CD14-positive monocyte (primary cell): ENCODE measurements at regions not wholly inside any gene's neighbourhood (a gene's known extent, or its start where the extent isn't known, plus 50 kb on each side); places are given as distances from the start of the nearest gene placed in this dataset.
"Not testable (repeated sequence)": the region's sequence is repeated elsewhere in the genome, so short reads cannot be mapped to it uniquely, and the experiment has no call there.

Experiments used
- DNase-seq, 3 donors: peaks; one replicate each; pipeline ENCODE4 v3.0.0-alpha.2; 2011 to 2022
- H2AFZ ChIP-seq: 2 replicates; pipeline ENCODE4 v1.6.0; 2012; ENCODE audit warnings: mild to moderate bottlenecking, low read depth, low read length, inconsistent platforms; ENCODE audit not compliant: insufficient read depth, poor library complexity, severe bottlenecking
- H3K27ac ChIP-seq, 2 donors: 1 replicate in 1 of 2; 2 replicates in 1 of 2; pipeline ENCODE4 v1.5.1; 2012 to 2013; ENCODE audit warnings: low read length in 2 of 2, control low read depth in 1 of 2, inconsistent platforms in 1 of 2, low read depth in 1 of 2, mild to moderate bottlenecking in 1 of 2
- H3K27me3 ChIP-seq, 2 donors: one replicate each; pipeline versions ENCODE4 v1.6.0 to v1.6.1; 2011 to 2013; ENCODE audit warnings: low read length in 2 of 2; ENCODE audit not compliant: control insufficient read depth in 2 of 2, insufficient read depth in 2 of 2
- H3K36me3 ChIP-seq, 2 donors: replicated peaks in 1 of 2; 1 replicate in 1 of 2; 2 replicates in 1 of 2; pipeline versions ENCODE4 v1.5.1 to v1.6.1; 2012 to 2013; ENCODE audit warnings: low read length in 2 of 2, control low read depth in 1 of 2, inconsistent platforms in 1 of 2, mild to moderate bottlenecking in 1 of 2; ENCODE audit not compliant: insufficient read depth in 2 of 2, control insufficient read depth in 1 of 2
- H3K4me1 ChIP-seq, 2 donors: 1 replicate in 1 of 2; 2 replicates in 1 of 2; pipeline versions ENCODE4 v1.5.1 to v1.6.1; 2012 to 2013; ENCODE audit warnings: low read length in 2 of 2, control low read depth in 1 of 2, inconsistent platforms in 1 of 2, mild to moderate bottlenecking in 1 of 2, moderate library complexity in 1 of 2; ENCODE audit not compliant: insufficient read depth in 2 of 2, control insufficient read depth in 1 of 2
- H3K4me2 ChIP-seq: replicated peaks from 2 replicates; pipeline ENCODE3; 2012; ENCODE audit warnings: low read length, moderate library complexity, mild to moderate bottlenecking; ENCODE audit not compliant: poor library complexity, severe bottlenecking; ENCODE audit errors: extremely low read depth
- H3K4me3 ChIP-seq, 3 experiments: fragments of 200-600 bp in 1 of 3; sonication (generic) in 1 of 3; replicated peaks in 1 of 3; 1 replicate in 2 of 3; 2 replicates in 1 of 3; pipeline ENCODE4 v1.5.1; 2011 to 2013; ENCODE audit warnings: low read length in 3 of 3, mild to moderate bottlenecking in 3 of 3, control low read depth in 2 of 3, low read depth in 2 of 3, inconsistent platforms in 1 of 3, moderate library complexity in 1 of 3
- H3K79me2 ChIP-seq: 2 replicates; pipeline ENCODE4 v1.6.0; 2012; ENCODE audit warnings: mild to moderate bottlenecking, control low read depth, inconsistent platforms, low read length, moderate library complexity; ENCODE audit not compliant: insufficient read depth
- H3K9ac ChIP-seq: 2 replicates; pipeline ENCODE4 v1.6.0; 2017; ENCODE audit warnings: low read length, mild to moderate bottlenecking; ENCODE audit not compliant: insufficient read depth, poor library complexity, severe bottlenecking
- H3K9me3 ChIP-seq, 2 donors: replicated peaks in 1 of 2; 1 replicate in 1 of 2; 2 replicates in 1 of 2; pipeline versions ENCODE4 v1.5.1 to v1.6.1; 2012 to 2013; ENCODE audit warnings: low read length in 2 of 2, control low read depth in 1 of 2; ENCODE audit not compliant: control insufficient read depth in 1 of 2, insufficient read depth in 1 of 2
- H4K20me1 ChIP-seq: 2 replicates; pipeline ENCODE4 v1.6.0; 2012; ENCODE audit warnings: mild to moderate bottlenecking, low read length, control low read depth, moderate library complexity; ENCODE audit not compliant: insufficient read depth
- H3K27ac Mint-ChIP-seq, 7 donors: one replicate each; pipeline ENCODE4 v1.8.0; 2020; ENCODE audit warnings: mild to moderate bottlenecking in 7 of 7, mixed read lengths in 7 of 7, moderate library complexity in 6 of 7, inconsistent platforms in 2 of 7
- H3K27me3 Mint-ChIP-seq, 3 donors: one replicate each; pipeline ENCODE4 v1.8.0; 2021 to 2022; ENCODE audit warnings: low read depth in 3 of 3, mild to moderate bottlenecking in 3 of 3, mixed read lengths in 3 of 3, moderate library complexity in 3 of 3, inconsistent platforms in 1 of 3
- H3K36me3 Mint-ChIP-seq, 2 donors: one replicate each; pipeline ENCODE4 v1.8.0; 2020; ENCODE audit warnings: mixed read lengths in 2 of 2, inconsistent platforms in 1 of 2, mild to moderate bottlenecking in 1 of 2
- H3K4me1 Mint-ChIP-seq: one replicate; pipeline ENCODE4 v1.8.0; 2020; ENCODE audit warnings: mild to moderate bottlenecking, mixed read lengths
- H3K4me3 Mint-ChIP-seq, 2 donors: one replicate each; pipeline ENCODE4 v1.8.0; 2020; ENCODE audit warnings: mild to moderate bottlenecking in 2 of 2, mixed read lengths in 2 of 2, moderate library complexity in 1 of 2
- H3K9me3 Mint-ChIP-seq, 7 donors: one replicate each; pipeline ENCODE4 v1.8.0; 2020 to 2022; ENCODE audit warnings: mixed read lengths in 7 of 7, mild to moderate bottlenecking in 6 of 7, moderate library complexity in 6 of 7, inconsistent platforms in 2 of 7
- WGBS: methylation state at CpG from one replicate; pipeline ENCODE4 v1.1.5; 2013; ENCODE audit warnings: missing lambda C conversion rate; ENCODE audit not compliant: insufficient coverage; 5-methylcytosine and 5-hydroxymethylcytosine counted together
- intact Hi-C, 2 donors: fragments of 100-400 bp; cut with micrococcal nuclease; formaldehyde crosslinking; loops; one replicate each; pipeline versions ENCODE4 v1.15.0 to v1.15.1; 2023
- TF ChIP-seq, protein P1 (sequence below): fragments of 200-600 bp; IDR thresholded peaks from one replicate; pipeline ENCODE4 v1.8.0; 2022; ENCODE audit warnings: antibody characterized with exemption, mild to moderate bottlenecking

DNA sequence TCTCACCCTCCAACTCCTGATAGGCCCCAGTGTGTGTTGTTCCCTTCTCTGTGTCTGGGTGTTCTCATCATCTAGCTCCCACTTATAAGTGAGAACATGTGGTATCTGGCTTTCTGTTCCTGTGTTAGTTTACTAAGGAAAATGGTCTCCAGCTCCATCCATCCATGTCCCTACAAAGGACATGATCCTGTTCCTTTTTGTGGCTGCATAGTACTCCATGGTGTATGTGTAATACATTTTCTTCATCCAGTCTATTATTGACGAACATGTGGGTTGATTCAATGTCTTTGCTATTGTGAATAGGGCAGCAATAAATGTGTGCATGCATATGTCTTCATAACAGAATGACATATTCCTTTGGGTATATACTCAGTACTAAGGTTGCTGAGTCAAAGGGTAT is 1397.0 kb downstream of the UQCRFS1 start:
- no peak overlapping the region for H3K27ac ChIP-seq
- Mint-ChIP-seq H3K27me3 (no peaks in the 10 kb centered on the region), H3K36me3 (no peaks in the 10 kb centered on the region), H3K9me3 (peaks cover 8 to 41% (median 30%) of the 10 kb centered on the region in 7 donors), H3K4me3 (no peak overlapping the region), H3K27ac (no peak overlapping the region), H3K4me1 (no peaks in the 10 kb centered on the region)
- H3K79me2 ChIP-seq = no peaks in the 10 kb centered on the region
- H3K36me3 ChIP-seq = no peaks in the 10 kb centered on the region
- TF ChIP-seq, protein P1, sequence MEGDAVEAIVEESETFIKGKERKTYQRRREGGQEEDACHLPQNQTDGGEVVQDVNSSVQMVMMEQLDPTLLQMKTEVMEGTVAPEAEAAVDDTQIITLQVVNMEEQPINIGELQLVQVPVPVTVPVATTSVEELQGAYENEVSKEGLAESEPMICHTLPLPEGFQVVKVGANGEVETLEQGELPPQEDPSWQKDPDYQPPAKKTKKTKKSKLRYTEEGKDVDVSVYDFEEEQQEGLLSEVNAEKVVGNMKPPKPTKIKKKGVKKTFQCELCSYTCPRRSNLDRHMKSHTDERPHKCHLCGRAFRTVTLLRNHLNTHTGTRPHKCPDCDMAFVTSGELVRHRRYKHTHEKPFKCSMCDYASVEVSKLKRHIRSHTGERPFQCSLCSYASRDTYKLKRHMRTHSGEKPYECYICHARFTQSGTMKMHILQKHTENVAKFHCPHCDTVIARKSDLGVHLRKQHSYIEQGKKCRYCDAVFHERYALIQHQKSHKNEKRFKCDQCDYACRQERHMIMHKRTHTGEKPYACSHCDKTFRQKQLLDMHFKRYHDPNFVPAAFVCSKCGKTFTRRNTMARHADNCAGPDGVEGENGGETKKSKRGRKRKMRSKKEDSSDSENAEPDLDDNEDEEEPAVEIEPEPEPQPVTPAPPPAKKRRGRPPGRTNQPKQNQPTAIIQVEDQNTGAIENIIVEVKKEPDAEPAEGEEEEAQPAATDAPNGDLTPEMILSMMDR = no peak
- no peak overlapping the region for H3K9ac ChIP-seq
- H2AFZ ChIP-seq = no peak overlapping the region
- DNase-seq = no peak
- H3K4me1 ChIP-seq = no peaks in the 10 kb centered on the region
- no peaks in the 10 kb centered on the region for H4K20me1 ChIP-seq
- H3K9me3 ChIP-seq = peaks cover 20 to 26% of the 10 kb centered on the region in 2 donors
- WGBS = no CpG with 5 or more reads among the region's 1 CpG
- H3K4me2 ChIP-seq = no peak overlapping the region
- no peaks in the 10 kb centered on the region for H3K27me3 ChIP-seq
- intact Hi-C loops = no loop called here
- no peak overlapping the region for H3K4me3 ChIP-seq

DNA sequence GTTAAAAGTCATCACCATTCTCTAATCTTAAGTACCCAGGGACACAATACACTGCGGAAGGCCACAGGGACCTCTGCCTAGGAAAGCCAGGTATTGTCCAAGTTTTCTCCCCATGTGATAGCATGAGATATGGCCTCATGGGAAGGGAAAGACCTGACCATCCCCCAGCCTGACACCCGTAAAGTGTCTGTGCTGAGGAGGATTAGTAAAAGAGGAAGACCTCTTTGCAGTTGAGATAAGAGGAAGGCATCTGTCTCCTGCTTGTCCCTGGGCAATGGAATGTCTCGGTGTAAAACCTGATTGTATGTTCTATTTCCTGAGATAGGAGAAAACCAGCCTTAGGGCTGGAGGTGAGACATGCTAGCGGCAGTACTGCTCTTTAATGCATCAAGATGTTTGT is 1398.1 kb downstream of the UQCRFS1 start:
- H3K4me3 Mint-ChIP-seq, H3K27ac ChIP-seq, H3K79me2 ChIP-seq, H3K36me3 Mint-ChIP-seq, H4K20me1 ChIP-seq, H3K4me1 ChIP-seq, H2AFZ ChIP-seq, H3K36me3 ChIP-seq, H3K27me3 Mint-ChIP-seq, DNase-seq, intact Hi-C loops, H3K9ac ChIP-seq, H3K27ac Mint-ChIP-seq, H3K27me3 ChIP-seq, H3K4me2 ChIP-seq, H3K4me1 Mint-ChIP-seq, H3K4me3 ChIP-seq: not testable (repeated sequence)
- peaks cover 20 to 22% of the 10 kb centered on the region in 2 donors for H3K9me3 ChIP-seq
- WGBS = 50% methylated on average over 2 of the region's 4 CpGs
- peaks cover 8 to 39% (median 28%) of the 10 kb centered on the region in 7 donors for H3K9me3 Mint-ChIP-seq

DNA sequence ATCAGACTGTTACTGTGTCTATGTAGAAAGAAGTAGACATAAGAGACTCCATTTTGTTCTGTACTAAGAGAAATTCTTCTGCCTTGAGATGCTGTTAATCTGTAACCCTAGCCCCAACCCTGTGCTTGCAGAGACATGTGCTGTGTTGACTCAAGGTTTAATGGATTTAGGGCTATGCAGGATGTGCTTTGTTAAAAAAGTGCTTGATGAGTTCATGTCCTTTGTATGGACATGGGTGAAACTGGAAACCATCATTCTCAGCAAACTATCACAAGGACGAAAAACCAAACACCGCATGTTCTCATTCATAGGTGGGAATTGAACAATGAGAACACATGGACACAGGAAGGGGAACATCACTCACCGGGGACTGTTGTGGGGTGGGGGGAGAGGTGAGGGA is 1398.7 kb downstream of the UQCRFS1 start:
- H3K9me3 Mint-ChIP-seq = peaks cover 8 to 39% (median 29%) of the 10 kb centered on the region in 7 donors

More for the DNA sequence above, 1398.7 kb downstream of the UQCRFS1 start:
- H3K36me3 Mint-ChIP-seq, H3K36me3 ChIP-seq, H3K9ac ChIP-seq, H3K4me3 Mint-ChIP-seq, intact Hi-C loops, H3K79me2 ChIP-seq, H3K4me3 ChIP-seq, H3K4me1 ChIP-seq, DNase-seq, H3K27me3 Mint-ChIP-seq, H3K4me2 ChIP-seq, H4K20me1 ChIP-seq, H2AFZ ChIP-seq, H3K4me1 Mint-ChIP-seq, H3K27ac ChIP-seq, H3K27me3 ChIP-seq: not testable (repeated sequence)
- H3K27ac Mint-ChIP-seq = peak overlapping the region in 1 of 7 donors; percentile 14
- WGBS = no CpG with 5 or more reads among the region's 3 CpGs
- H3K9me3 ChIP-seq = peaks cover 20 to 22% of the 10 kb centered on the region in 2 donors
